H9 (cell line): ENCODE measurements at regions not wholly inside any gene's neighbourhood (a gene's known extent, or its start where the extent isn't known, plus 50 kb on each side); places are given as distances from the start of the nearest gene placed in this dataset.

Source experiments
- DNase-seq: peaks from one replicate; pipeline ENCODE4 v3.0.0-alpha.2; 2017
- H2AFZ ChIP-seq: one replicate; pipeline ENCODE4 v1.6.1; 2013; ENCODE audit warnings: mild to moderate bottlenecking, low read length, control low read depth, moderate library complexity
- H2AK5ac ChIP-seq: 2 replicates; pipeline ENCODE4 v1.6.1; 2013; ENCODE audit warnings: low read length, control low read depth, mixed read lengths; ENCODE audit not compliant: insufficient read length
- H2BK120ac ChIP-seq: one replicate; pipeline ENCODE4 v1.6.1; 2013; ENCODE audit warnings: low read depth, mild to moderate bottlenecking, low read length, control low read depth, inconsistent platforms; ENCODE audit not compliant: poor library complexity, severe bottlenecking
- H2BK12ac ChIP-seq: 2 replicates; pipeline ENCODE4 v1.6.1; 2013; ENCODE audit warnings: low read length, control low read depth, mixed read lengths, low read depth; ENCODE audit not compliant: insufficient read length
- H2BK15ac ChIP-seq: 2 replicates; pipeline ENCODE4 v1.6.1; 2013; ENCODE audit warnings: low read depth, low read length, control low read depth
- H2BK20ac ChIP-seq: one replicate; pipeline ENCODE4 v1.6.1; 2013; ENCODE audit warnings: low read depth, mild to moderate bottlenecking, low read length, control low read depth, inconsistent platforms; ENCODE audit not compliant: poor library complexity, severe bottlenecking
- H2BK5ac ChIP-seq: 2 replicates; pipeline ENCODE4 v1.6.1; 2013; ENCODE audit warnings: low read length, control low read depth, mixed read lengths; ENCODE audit not compliant: insufficient read length
- H3K14ac ChIP-seq: 2 replicates; pipeline ENCODE4 v1.6.1; 2013; ENCODE audit warnings: low read length, control low read depth; ENCODE audit not compliant: insufficient read depth
- H3K18ac ChIP-seq: 2 replicates; pipeline ENCODE4 v1.6.1; 2013; ENCODE audit warnings: low read depth, mild to moderate bottlenecking, mixed read lengths, low read length, control low read depth; ENCODE audit not compliant: insufficient read length
- H3K23ac ChIP-seq: 2 replicates; pipeline ENCODE4 v1.6.1; 2013; ENCODE audit warnings: low read length, control low read depth, mixed read lengths, low read depth; ENCODE audit not compliant: insufficient read length
- H3K23me2 ChIP-seq: 2 replicates; pipeline ENCODE4 v1.6.1; 2013; ENCODE audit warnings: low read depth, mild to moderate bottlenecking, mixed read lengths, low read length, control low read depth; ENCODE audit not compliant: insufficient read length, poor library complexity, severe bottlenecking
- H3K27ac ChIP-seq: 2 replicates; pipeline ENCODE4 v1.5.1; 2013; ENCODE audit warnings: low read length, control low read depth, mixed read lengths, low read depth; ENCODE audit not compliant: insufficient read length
- H3K27me3 ChIP-seq: 2 replicates; pipeline ENCODE4 v1.6.1; 2013; ENCODE audit warnings: low read length, control low read depth, inconsistent platforms; ENCODE audit not compliant: insufficient read depth
- H3K4ac ChIP-seq: 2 replicates; pipeline ENCODE4 v1.6.1; 2013; ENCODE audit warnings: low read depth, mild to moderate bottlenecking, control low read depth, inconsistent platforms, low read length, moderate library complexity
- H3K4me1 ChIP-seq: 2 replicates; pipeline ENCODE4 v1.6.1; 2013; ENCODE audit warnings: low read length, control low read depth, inconsistent platforms; ENCODE audit not compliant: insufficient read depth
- H3K4me2 ChIP-seq: 2 replicates; pipeline ENCODE4 v1.6.1; 2013; ENCODE audit warnings: low read length, control low read depth, mixed read lengths; ENCODE audit not compliant: insufficient read length, insufficient read depth
- H3K56ac ChIP-seq: 2 replicates; pipeline ENCODE4 v1.6.1; 2013; ENCODE audit warnings: low read depth, mild to moderate bottlenecking, mixed read lengths, low read length, control low read depth; ENCODE audit not compliant: insufficient read length
- H3K79me1 ChIP-seq: 2 replicates; pipeline ENCODE4 v1.6.1; 2013; ENCODE audit warnings: low read depth, mild to moderate bottlenecking, moderate library complexity, low read length, control low read depth, inconsistent platforms; ENCODE audit not compliant: insufficient read depth, poor library complexity, severe bottlenecking
- H3K79me2 ChIP-seq: 2 replicates; pipeline ENCODE4 v1.6.1; 2013; ENCODE audit warnings: low read length, control low read depth, inconsistent platforms; ENCODE audit not compliant: insufficient read depth
- H3K9ac ChIP-seq: 2 replicates; pipeline ENCODE4 v1.6.1; 2013; ENCODE audit warnings: low read length, control low read depth, mixed read lengths; ENCODE audit not compliant: insufficient read length; ENCODE audit errors: extremely low read depth
- H3K9me3 ChIP-seq: one replicate; pipeline ENCODE4 v1.6.1; 2013; ENCODE audit warnings: low read depth, low read length, inconsistent platforms; ENCODE audit not compliant: control insufficient read depth
- H3T11ph ChIP-seq: one replicate; pipeline ENCODE4 v1.6.1; 2013; ENCODE audit warnings: mild to moderate bottlenecking, low read length, control low read depth, inconsistent platforms
- H4K20me1 ChIP-seq: one replicate; pipeline ENCODE4 v1.6.1; 2013; ENCODE audit not compliant: control insufficient read depth, insufficient read length, insufficient read depth
- H4K5ac ChIP-seq: 2 replicates; pipeline ENCODE4 v1.6.1; 2013; ENCODE audit warnings: low read depth, mild to moderate bottlenecking, mixed read lengths, low read length, control low read depth; ENCODE audit not compliant: insufficient read length
- H4K8ac ChIP-seq: replicated peaks from 2 replicates; pipeline ENCODE4 v1.6.1; 2013; ENCODE audit warnings: low read length, control low read depth, mixed read lengths, low read depth; ENCODE audit not compliant: insufficient read length
- H4K91ac ChIP-seq: 2 replicates; pipeline ENCODE4 v1.6.1; 2013; ENCODE audit warnings: low read depth, mild to moderate bottlenecking, moderate library complexity, mixed read lengths, low read length, control low read depth; ENCODE audit not compliant: insufficient read length
- H3K27ac Mint-ChIP-seq, 3 experiments: 2 replicates in 2 of 3; 3 replicates in 1 of 3; pipeline ENCODE4 v1.8.0; 2020 to 2021; ENCODE audit warnings: mixed read lengths in 3 of 3, mild to moderate bottlenecking in 1 of 3, moderate library complexity in 1 of 3
- H3K27me3 Mint-ChIP-seq: 2 replicates; pipeline ENCODE4 v1.8.0; 2021; ENCODE audit warnings: low read depth, mild to moderate bottlenecking, moderate library complexity, mixed read lengths
- H3K36me3 Mint-ChIP-seq, 3 experiments: 2 replicates in 2 of 3; 3 replicates in 1 of 3; pipeline ENCODE4 v1.8.0; 2020 to 2021; ENCODE audit warnings: low read depth in 3 of 3, mixed read lengths in 3 of 3; ENCODE audit not compliant: insufficient read depth in 1 of 3
- H3K4me1 Mint-ChIP-seq, 2 experiments: 2 replicates each; pipeline ENCODE4 v1.8.0; 2020; ENCODE audit warnings: mixed read lengths in 2 of 2
- H3K4me3 Mint-ChIP-seq, 2 experiments: 2 replicates in 1 of 2; 3 replicates in 1 of 2; pipeline ENCODE4 v1.8.0; 2020 to 2021; ENCODE audit warnings: mild to moderate bottlenecking in 2 of 2, mixed read lengths in 2 of 2, moderate library complexity in 1 of 2
- H3K9me3 Mint-ChIP-seq, 2 experiments: 2 replicates in 1 of 2; 3 replicates in 1 of 2; pipeline ENCODE4 v1.8.0; 2020; ENCODE audit warnings: mild to moderate bottlenecking in 2 of 2, mixed read lengths in 2 of 2, moderate library complexity in 1 of 2
- WGBS: extraction: QIAGEN DNeasy Blood & Tissue Kit; methylation state at CpG from one replicate; pipeline ENCODE4 v1.1.7; 2013; ENCODE audit warnings: missing lambda C conversion rate, low lambda C conversion rate, mixed read lengths; ENCODE audit not compliant: insufficient read length; ENCODE audit errors: extremely low coverage; 5-methylcytosine and 5-hydroxymethylcytosine counted together
- TF ChIP-seq, protein P1 (sequence below): fragments of 200-600 bp; sonication (generic); conservative IDR thresholded peaks from 3 replicates; pipeline ENCODE4 v1.8.0; 2021; ENCODE audit warnings: antibody characterized with exemption, mild to moderate bottlenecking

DNA sequence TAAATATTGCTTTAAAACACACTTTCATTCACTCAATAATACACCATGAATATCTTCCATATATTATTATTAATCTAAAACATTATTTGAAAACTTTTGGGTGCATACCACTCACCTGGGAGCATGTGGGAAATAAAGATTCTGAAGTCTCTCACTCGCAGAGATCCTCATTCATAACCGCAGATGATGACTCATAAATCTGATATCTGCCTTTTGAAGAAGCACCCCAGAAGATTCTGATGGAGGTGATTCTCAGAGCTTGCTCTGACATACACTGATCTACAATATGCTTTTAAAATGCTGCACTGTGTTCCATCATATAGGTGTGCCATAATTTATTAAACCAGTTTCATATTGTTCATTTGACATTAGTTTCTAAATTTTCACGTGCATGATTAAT is 135.0 kb upstream of the SGK1 start:
- no peak for DNase-seq
- Histone ChIP-seq H2BK12ac (no peak overlapping the region), H3K9me3 (no peaks in the 10 kb centered on the region), H3K27me3 (no peaks in the 10 kb centered on the region), H4K91ac (no peak overlapping the region), H2BK15ac (no peak overlapping the region), H3K23ac (no peak overlapping the region), H2AK5ac (no peak overlapping the region), H3K4me2 (no peak overlapping the region), H3K4ac (no peak overlapping the region), H3K27ac (no peak overlapping the region), H3K79me2 (no peaks in the 10 kb centered on the region), H3T11ph (no peak overlapping the region), H2BK20ac (no peak overlapping the region), H4K8ac (no peak overlapping the region), H4K5ac (no peak overlapping the region), H3K9ac (no peak overlapping the region), H3K56ac (no peak overlapping the region), H2BK120ac (no peak overlapping the region), H4K20me1 (no peaks in the 10 kb centered on the region), H2BK5ac (no peak overlapping the region), H3K23me2 (no peaks in the 10 kb centered on the region), H2AFZ (no peak overlapping the region), H3K79me1 (no peaks in the 10 kb centered on the region), H3K18ac (no peak overlapping the region), H3K4me1 (peaks cover 6% of the 10 kb centered on the region), H3K14ac (no peak overlapping the region)
- no peaks in the 10 kb centered on the region for H3K36me3 Mint-ChIP-seq
- H3K9me3 Mint-ChIP-seq, result no peaks in the 10 kb centered on the region
- H3K4me3 Mint-ChIP-seq, result no peak overlapping the region
- no peaks in the 10 kb centered on the region for H3K27me3 Mint-ChIP-seq
- no peak overlapping the region for H3K27ac Mint-ChIP-seq
- no CpG with 5 or more reads among the region's 3 CpGs for WGBS
- peaks cover 24 to 31% of the 10 kb centered on the region in 2 experiments for H3K4me1 Mint-ChIP-seq
- TF ChIP-seq, protein P1, sequence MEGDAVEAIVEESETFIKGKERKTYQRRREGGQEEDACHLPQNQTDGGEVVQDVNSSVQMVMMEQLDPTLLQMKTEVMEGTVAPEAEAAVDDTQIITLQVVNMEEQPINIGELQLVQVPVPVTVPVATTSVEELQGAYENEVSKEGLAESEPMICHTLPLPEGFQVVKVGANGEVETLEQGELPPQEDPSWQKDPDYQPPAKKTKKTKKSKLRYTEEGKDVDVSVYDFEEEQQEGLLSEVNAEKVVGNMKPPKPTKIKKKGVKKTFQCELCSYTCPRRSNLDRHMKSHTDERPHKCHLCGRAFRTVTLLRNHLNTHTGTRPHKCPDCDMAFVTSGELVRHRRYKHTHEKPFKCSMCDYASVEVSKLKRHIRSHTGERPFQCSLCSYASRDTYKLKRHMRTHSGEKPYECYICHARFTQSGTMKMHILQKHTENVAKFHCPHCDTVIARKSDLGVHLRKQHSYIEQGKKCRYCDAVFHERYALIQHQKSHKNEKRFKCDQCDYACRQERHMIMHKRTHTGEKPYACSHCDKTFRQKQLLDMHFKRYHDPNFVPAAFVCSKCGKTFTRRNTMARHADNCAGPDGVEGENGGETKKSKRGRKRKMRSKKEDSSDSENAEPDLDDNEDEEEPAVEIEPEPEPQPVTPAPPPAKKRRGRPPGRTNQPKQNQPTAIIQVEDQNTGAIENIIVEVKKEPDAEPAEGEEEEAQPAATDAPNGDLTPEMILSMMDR, result no peak
